ENCODE measurements at regions not wholly inside any gene's neighbourhood (a gene's known extent, or its start where the extent isn't known, plus 50 kb on each side); places are given as distances from the start of the nearest gene placed in this dataset.

GRCh38 chr16:86012221-86012620, 113.3 kb downstream of the IRF8 start:
- TF ChIP-seq EZH2 (IDR thresholded peaks at IDR 0.05; ENCODE audit: borderline replicate concordance, low read depth, low read length, severe bottlenecking) (no peak), CTCF (IDR thresholded peaks at IDR 0.05; ENCODE audit: extremely low read depth in 1 of 2, insufficient read depth in 1 of 2, low read depth in 1 of 2, low read length in 2 of 2) (no peak)

All from endothelial cell of umbilical vein (primary cell).